ENCODE measurements at regions not wholly inside any gene's neighbourhood (a gene's known extent, or its start where the extent isn't known, plus 50 kb on each side); places are given as distances from the start of the nearest gene placed in this dataset.

DNA sequence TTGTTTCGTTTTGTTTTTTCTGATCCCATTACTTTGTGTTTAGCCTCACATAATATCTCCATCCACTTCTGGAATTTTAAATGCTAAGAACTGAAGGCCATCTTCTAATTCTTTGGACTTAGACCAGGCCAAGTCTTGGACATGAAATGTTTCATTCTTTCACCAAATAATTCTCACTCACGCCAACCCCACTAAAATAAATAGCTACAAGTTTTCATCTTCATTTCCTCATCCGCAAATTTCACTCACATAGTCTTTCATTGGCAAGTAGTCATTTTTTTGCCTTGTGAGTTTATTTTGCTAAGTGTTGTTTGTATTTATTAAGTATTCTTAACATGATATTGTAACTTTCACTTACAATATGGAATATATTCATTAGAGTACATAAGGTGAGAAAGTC is 1188.6 kb upstream of the SEMA6A start:
- H3K27me3 ChIP-seq, result no peaks in the 10 kb centered on the region
- H3K4me3 ChIP-seq, result no peak overlapping the region
- H3K36me3 ChIP-seq, result no peaks in the 10 kb centered on the region
- no peaks in the 10 kb centered on the region for H3K36me3 Mint-ChIP-seq
- H3K27ac ChIP-seq, result no peak overlapping the region
- DNase-seq (ENCODE audit: low spot score), result no peak
- no peaks in the 10 kb centered on the region for H4K20me1 ChIP-seq (ENCODE audit: low read depth)
- no peaks in the 10 kb centered on the region for H3K27me3 Mint-ChIP-seq (ENCODE audit: insufficient read depth, low read depth)
- H3F3A ChIP-seq (ENCODE audit: low read depth), result no peaks in the 10 kb centered on the region
- H3K9me3 Mint-ChIP-seq, result no peaks in the 10 kb centered on the region
- no peak overlapping the region for H3K4me2 ChIP-seq
- H3K9ac ChIP-seq, result no peak overlapping the region
- H3K4me1 Mint-ChIP-seq, result no peaks in the 10 kb centered on the region
- no peak overlapping the region for H2AFZ ChIP-seq (replicated peaks)
- no peaks in the 10 kb centered on the region for H3K4me1 ChIP-seq
- no peak overlapping the region for H3K27ac Mint-ChIP-seq
- H3K9me3 ChIP-seq (ENCODE audit: low read depth), result no peaks in the 10 kb centered on the region
- no peaks in the 10 kb centered on the region for H3K79me2 ChIP-seq (ENCODE audit: low read depth)
- TF ChIP-seq, protein P1, sequence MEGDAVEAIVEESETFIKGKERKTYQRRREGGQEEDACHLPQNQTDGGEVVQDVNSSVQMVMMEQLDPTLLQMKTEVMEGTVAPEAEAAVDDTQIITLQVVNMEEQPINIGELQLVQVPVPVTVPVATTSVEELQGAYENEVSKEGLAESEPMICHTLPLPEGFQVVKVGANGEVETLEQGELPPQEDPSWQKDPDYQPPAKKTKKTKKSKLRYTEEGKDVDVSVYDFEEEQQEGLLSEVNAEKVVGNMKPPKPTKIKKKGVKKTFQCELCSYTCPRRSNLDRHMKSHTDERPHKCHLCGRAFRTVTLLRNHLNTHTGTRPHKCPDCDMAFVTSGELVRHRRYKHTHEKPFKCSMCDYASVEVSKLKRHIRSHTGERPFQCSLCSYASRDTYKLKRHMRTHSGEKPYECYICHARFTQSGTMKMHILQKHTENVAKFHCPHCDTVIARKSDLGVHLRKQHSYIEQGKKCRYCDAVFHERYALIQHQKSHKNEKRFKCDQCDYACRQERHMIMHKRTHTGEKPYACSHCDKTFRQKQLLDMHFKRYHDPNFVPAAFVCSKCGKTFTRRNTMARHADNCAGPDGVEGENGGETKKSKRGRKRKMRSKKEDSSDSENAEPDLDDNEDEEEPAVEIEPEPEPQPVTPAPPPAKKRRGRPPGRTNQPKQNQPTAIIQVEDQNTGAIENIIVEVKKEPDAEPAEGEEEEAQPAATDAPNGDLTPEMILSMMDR (IDR thresholded peaks at IDR 0.05), result no peak
- TF ChIP-seq EZH2 (IDR thresholded peaks at IDR 0.05) (no peak), EZH2phosphoT487 (IDR thresholded peaks at IDR 0.05) (no peak)
- no peak overlapping the region for H3K4me3 Mint-ChIP-seq

DNA sequence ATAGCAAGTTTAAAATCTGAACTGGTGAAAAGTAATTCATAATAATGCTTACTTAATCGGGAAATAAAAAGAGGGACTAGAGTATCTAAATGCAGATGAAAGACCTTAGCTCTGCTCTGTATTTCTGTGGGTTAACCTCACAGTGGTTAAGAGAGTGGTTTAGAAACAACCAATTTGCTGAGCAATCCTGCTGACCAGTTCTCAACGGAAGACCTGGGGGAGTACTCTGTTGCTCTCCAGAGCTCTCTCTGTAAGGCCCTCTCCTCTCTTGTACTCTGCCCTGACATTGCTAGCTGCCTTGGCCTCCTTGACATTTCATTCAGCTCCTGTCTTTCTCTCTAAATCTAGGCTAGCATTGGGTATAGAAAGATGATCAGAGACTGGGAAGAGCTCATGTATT is 1186.6 kb upstream of the SEMA6A start:
- no peak overlapping the region for H3K27ac Mint-ChIP-seq
- DNase-seq (ENCODE audit: low spot score), result no peak
- Histone ChIP-seq H3K79me2 (ENCODE audit: low read depth) (no peaks in the 10 kb centered on the region), H4K20me1 (ENCODE audit: low read depth) (no peaks in the 10 kb centered on the region), H3K36me3 (no peaks in the 10 kb centered on the region), H3K9ac (no peak overlapping the region), H3K27me3 (no peaks in the 10 kb centered on the region), H3F3A (ENCODE audit: low read depth) (no peaks in the 10 kb centered on the region), H3K9me3 (ENCODE audit: low read depth) (no peaks in the 10 kb centered on the region), H3K27ac (no peak overlapping the region), H2AFZ (replicated peaks) (no peak overlapping the region), H3K4me2 (no peak overlapping the region), H3K4me3 (no peak overlapping the region), H3K4me1 (no peaks in the 10 kb centered on the region)
- no peaks in the 10 kb centered on the region for H3K36me3 Mint-ChIP-seq
- H3K27me3 Mint-ChIP-seq (ENCODE audit: insufficient read depth, low read depth), result no peaks in the 10 kb centered on the region
- H3K4me3 Mint-ChIP-seq, result no peak overlapping the region
- no peaks in the 10 kb centered on the region for H3K9me3 Mint-ChIP-seq
- TF ChIP-seq EZH2 (IDR thresholded peaks at IDR 0.05) (no peak), EZH2phosphoT487 (IDR thresholded peaks at IDR 0.05) (no peak)
- TF ChIP-seq, protein P1 (IDR thresholded peaks at IDR 0.05), result no peak
- H3K4me1 Mint-ChIP-seq, result no peaks in the 10 kb centered on the region

DNA sequence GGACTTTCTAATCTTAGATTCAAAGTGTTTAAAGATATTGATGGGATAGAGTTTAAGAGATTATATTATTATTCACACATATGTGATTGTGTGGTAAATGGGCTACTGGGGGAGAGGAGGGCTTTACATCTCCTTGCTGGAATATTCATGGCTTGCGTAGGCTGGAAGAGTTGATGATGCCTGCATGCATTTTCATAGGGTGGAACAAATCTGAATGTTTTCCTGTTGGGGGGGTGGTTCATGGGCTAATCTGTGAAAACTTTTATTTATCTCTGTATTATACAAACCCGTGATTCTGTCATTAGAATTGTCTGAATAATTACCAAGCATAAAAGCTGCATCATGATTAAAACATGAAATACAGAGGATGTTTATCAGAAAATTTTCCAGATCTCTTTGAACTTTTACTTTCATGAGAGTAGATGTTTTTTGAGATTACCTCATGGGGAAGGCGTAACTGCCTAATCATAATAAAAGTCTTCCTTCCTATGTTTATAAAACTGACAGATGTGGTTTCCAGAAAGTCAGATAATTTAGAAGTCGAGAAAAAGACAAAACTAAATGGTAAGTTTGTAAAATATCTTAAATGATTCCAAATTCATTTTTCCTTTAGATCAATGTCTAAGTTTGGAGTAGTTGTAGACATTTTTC is 1185.4 kb upstream of the SEMA6A start:
- H3K79me2 ChIP-seq (ENCODE audit: low read depth), result no peaks in the 10 kb centered on the region
- H3K4me3 ChIP-seq, result no peak overlapping the region
- H3K4me1 ChIP-seq, result no peaks in the 10 kb centered on the region
- no peak overlapping the region for H3K4me3 Mint-ChIP-seq
- no peak overlapping the region for H3K4me2 ChIP-seq
- H3K9ac ChIP-seq, result no peak overlapping the region
- H3K9me3 Mint-ChIP-seq, result no peaks in the 10 kb centered on the region
- H3K4me1 Mint-ChIP-seq, result no peaks in the 10 kb centered on the region
- H3F3A ChIP-seq (ENCODE audit: low read depth), result no peaks in the 10 kb centered on the region
- H3K36me3 Mint-ChIP-seq, result no peaks in the 10 kb centered on the region
- H3K36me3 ChIP-seq, result no peaks in the 10 kb centered on the region
- no peaks in the 10 kb centered on the region for H3K9me3 ChIP-seq (ENCODE audit: low read depth)
- no peaks in the 10 kb centered on the region for H3K27me3 Mint-ChIP-seq (ENCODE audit: insufficient read depth, low read depth)
- H3K27me3 ChIP-seq, result no peaks in the 10 kb centered on the region
- TF ChIP-seq EZH2 (IDR thresholded peaks at IDR 0.05), result no peak
- TF ChIP-seq EZH2phosphoT487 (IDR thresholded peaks at IDR 0.05), result no peak
- TF ChIP-seq, protein P1 (IDR thresholded peaks at IDR 0.05), result no peak
- no peak for DNase-seq (ENCODE audit: low spot score)
- H3K27ac Mint-ChIP-seq, result no peak overlapping the region
- no peak overlapping the region for H2AFZ ChIP-seq (replicated peaks)
- H4K20me1 ChIP-seq (ENCODE audit: low read depth), result no peaks in the 10 kb centered on the region
- H3K27ac ChIP-seq, result no peak overlapping the region

Measured in neural progenitor cell (in vitro differentiated cells).